ENCODE measurements at regions not wholly inside any gene's neighbourhood (a gene's known extent, or its start where the extent isn't known, plus 50 kb on each side); places are given as distances from the start of the nearest gene placed in this dataset.
A peak's percentile ranks its signal among the peaks of the same experiment; 100 is the strongest.

GRCh38 chr13:26941345-26942174, 181.0 kb upstream of the GPR12 start:
- peak; percentile 39 for DNase-seq (ENCODE audit: low spot score)

GRCh38 chr13:26934096-26934495, 173.5 kb upstream of the GPR12 start:
- DNase-seq (ENCODE audit: low spot score) = no peak

GRCh38 chr13:26932465-26932864, 171.9 kb upstream of the GPR12 start:
- DNase-seq (ENCODE audit: low spot score) = no peak

- DNase-seq (ENCODE audit: low spot score) = peak; percentile 48
Observed at GRCh38 chr13:26929971-26930730, 169.6 kb upstream of the GPR12 start.

- no peak for DNase-seq (ENCODE audit: low spot score)
Observed at GRCh38 chr13:26927511-26927910, 166.9 kb upstream of the GPR12 start.

- DNase-seq (ENCODE audit: low spot score) = no peak
Observed at GRCh38 chr13:26926371-26926770, 165.8 kb upstream of the GPR12 start.

- peak; percentile 66 for DNase-seq (ENCODE audit: low spot score)
Observed at GRCh38 chr13:26923824-26924605, 163.4 kb upstream of the GPR12 start.

GRCh38 chr13:26921918-26922317, 161.3 kb upstream of the GPR12 start:
- DNase-seq (ENCODE audit: low spot score) = no peak

- DNase-seq (ENCODE audit: low spot score) = no peak
Observed at GRCh38 chr13:26920614-26921355, 160.2 kb upstream of the GPR12 start.

- DNase-seq (ENCODE audit: low spot score) = no peak
Observed at GRCh38 chr13:26919732-26920131, 159.1 kb upstream of the GPR12 start.

GRCh38 chr13:26919311-26919710, 158.7 kb upstream of the GPR12 start:
- peak; percentile 36 for DNase-seq (ENCODE audit: low spot score)

GRCh38 chr13:26914624-26915023, 154.0 kb upstream of the GPR12 start:
- peak; percentile 94 for DNase-seq (ENCODE audit: low spot score)

GRCh38 chr13:26914148-26914547, 153.6 kb upstream of the GPR12 start:
- DNase-seq (ENCODE audit: low spot score) = no peak

GRCh38 chr13:26910754-26911465, 150.3 kb upstream of the GPR12 start:
- no peak for DNase-seq (ENCODE audit: low spot score)

GRCh38 chr13:26909477-26909876, 148.9 kb upstream of the GPR12 start:
- DNase-seq (ENCODE audit: low spot score) = no peak

GRCh38 chr13:26908126-26908525, 147.5 kb upstream of the GPR12 start:
- no peak for DNase-seq (ENCODE audit: low spot score)

GRCh38 chr13:26899202-26899601, 138.6 kb upstream of the GPR12 start:
- DNase-seq (ENCODE audit: low spot score) = no peak

- DNase-seq (ENCODE audit: low spot score) = no peak
Observed at GRCh38 chr13:26897706-26898550, 137.3 kb upstream of the GPR12 start.

GRCh38 chr13:26896986-26897668, 136.5 kb upstream of the GPR12 start:
- no peak for DNase-seq (ENCODE audit: low spot score)

Measured in H4 (cell line).